Dendritic cell treated with granulocyte-macrophage colony-stimulating factor and Interleukin-4, amounts not matched to agents 40 ng/mL and 50 ng/mL, for 4 days (primary cell): ENCODE measurements at regions not wholly inside any gene's neighbourhood (a gene's known extent, or its start where the extent isn't known, plus 50 kb on each side); places are given as distances from the start of the nearest gene placed in this dataset.
"Not testable (repeated sequence)": the region's sequence is repeated elsewhere in the genome, so short reads cannot be mapped to it uniquely, and the experiment has no call there.

ENCODE experiments used
- H3K27ac Mint-ChIP-seq: one replicate; pipeline ENCODE4 v1.8.0; 2022; ENCODE audit warnings: mild to moderate bottlenecking, mixed read lengths
- H3K27me3 Mint-ChIP-seq: one replicate; pipeline ENCODE4 v1.8.0; 2022; ENCODE audit warnings: mild to moderate bottlenecking, mixed read lengths
- H3K36me3 Mint-ChIP-seq: one replicate; pipeline ENCODE4 v1.8.0; 2022; ENCODE audit warnings: low read depth, mixed read lengths
- H3K4me1 Mint-ChIP-seq: one replicate; pipeline ENCODE4 v1.8.0; 2022; ENCODE audit warnings: low read depth, mixed read lengths
- H3K4me3 Mint-ChIP-seq: one replicate; pipeline ENCODE4 v1.8.0; 2022; ENCODE audit warnings: mild to moderate bottlenecking, moderate library complexity, mixed read lengths
- H3K9me3 Mint-ChIP-seq: one replicate; pipeline ENCODE4 v1.8.0; 2022; ENCODE audit warnings: mixed read lengths
- intact Hi-C: fragments of 100-400 bp; cut with micrococcal nuclease; formaldehyde crosslinking; loops from one replicate; pipeline ENCODE4 v1.15.0; 2022

DNA sequence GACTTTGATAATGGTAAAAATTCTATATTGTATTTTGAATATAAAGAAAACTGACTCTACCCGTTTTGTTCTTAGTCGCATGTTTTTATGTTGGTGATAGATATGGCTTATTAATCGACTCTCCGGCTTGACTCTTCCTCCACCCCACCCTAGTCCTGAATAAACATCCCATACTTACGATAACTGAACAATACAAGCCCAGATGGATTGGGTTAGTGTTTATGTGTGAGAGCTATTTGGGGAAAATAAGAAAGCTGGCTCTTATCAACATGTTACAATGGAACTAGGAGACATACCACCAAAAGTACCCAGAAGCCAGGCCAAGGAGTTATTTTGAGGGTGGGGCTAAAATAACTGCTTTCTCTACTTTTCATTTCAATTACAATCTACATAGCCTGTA lies 796.3 kb downstream of the DIAPH3 start:
- no peaks in the 10 kb centered on the region for H3K36me3 Mint-ChIP-seq
- no peaks in the 10 kb centered on the region for H3K9me3 Mint-ChIP-seq
- intact Hi-C loops = no loop called here
- H3K4me3 Mint-ChIP-seq = no peak overlapping the region
- no peaks in the 10 kb centered on the region for H3K27me3 Mint-ChIP-seq
- no peak overlapping the region for H3K27ac Mint-ChIP-seq
- no peaks in the 10 kb centered on the region for H3K4me1 Mint-ChIP-seq

DNA sequence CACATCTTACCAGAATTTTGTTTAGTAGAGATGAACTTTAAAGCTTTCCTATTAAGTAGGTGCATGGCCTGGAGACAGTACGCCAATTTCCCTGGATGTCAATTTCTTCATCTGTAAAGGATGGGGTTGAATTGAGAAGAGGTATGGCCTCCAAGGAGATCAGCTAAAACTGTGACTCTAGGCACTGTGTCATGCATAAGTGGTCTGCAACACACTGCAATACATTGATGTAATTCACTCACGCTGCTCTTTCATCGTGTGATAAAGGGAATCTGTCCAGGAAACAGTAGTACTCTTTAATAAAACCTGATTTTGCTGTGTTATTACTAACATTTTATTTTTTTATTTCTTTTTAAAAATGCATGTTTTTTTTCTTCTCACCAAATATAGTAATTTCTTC lies 795.8 kb downstream of the DIAPH3 start:
- Mint-ChIP-seq H3K4me1 (no peaks in the 10 kb centered on the region), H3K4me3 (no peak overlapping the region), H3K27me3 (no peaks in the 10 kb centered on the region), H3K36me3 (no peaks in the 10 kb centered on the region), H3K27ac (no peak overlapping the region), H3K9me3 (no peaks in the 10 kb centered on the region)
- intact Hi-C loops = no loop called here

DNA sequence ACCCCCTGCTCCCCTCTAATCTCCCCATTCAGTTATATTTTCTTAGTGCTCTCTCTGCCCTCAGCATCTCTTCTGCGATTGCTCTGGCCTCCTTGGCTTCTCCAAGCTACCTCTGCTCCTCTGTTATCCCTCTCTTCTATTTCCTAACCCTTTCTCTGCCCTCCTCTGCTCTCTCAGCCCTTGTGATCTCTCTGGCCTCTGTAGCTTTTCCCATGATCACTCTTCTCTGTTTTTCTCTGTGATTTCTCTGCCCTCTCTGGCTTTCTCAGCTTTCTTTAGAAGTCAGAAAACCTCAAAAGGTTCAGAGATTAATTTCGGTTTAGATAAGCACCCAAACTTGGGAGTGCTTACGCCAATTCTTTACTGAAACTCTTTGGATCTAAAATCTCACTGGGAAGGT lies 795.0 kb downstream of the DIAPH3 start:
- no peaks in the 10 kb centered on the region for H3K9me3 Mint-ChIP-seq
- H3K36me3 Mint-ChIP-seq = no peaks in the 10 kb centered on the region
- no peak overlapping the region for H3K27ac Mint-ChIP-seq
- intact Hi-C loops = no loop called here
- H3K27me3 Mint-ChIP-seq = no peaks in the 10 kb centered on the region
- H3K4me1 Mint-ChIP-seq = no peaks in the 10 kb centered on the region
- no peak overlapping the region for H3K4me3 Mint-ChIP-seq

DNA sequence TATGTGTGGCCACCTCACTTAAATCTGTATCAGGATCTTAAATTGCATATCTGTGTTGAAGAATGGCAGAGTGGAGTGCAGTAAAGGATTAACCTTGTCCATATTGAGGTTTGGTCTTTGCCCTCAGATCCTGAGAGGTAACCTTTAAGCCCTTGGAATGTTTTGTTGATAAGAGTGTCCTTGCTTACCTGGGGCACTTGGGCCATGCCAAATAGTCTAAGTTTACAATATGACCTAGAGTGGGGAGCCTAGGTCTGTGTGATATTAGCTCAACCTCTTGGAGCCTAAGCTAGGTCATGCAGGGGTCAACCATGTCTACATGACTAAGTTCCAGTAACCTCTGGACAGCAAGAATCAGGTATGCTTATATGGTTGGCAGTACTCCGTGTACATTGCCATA lies 792.5 kb downstream of the DIAPH3 start:
- H3K4me3 Mint-ChIP-seq = no peak overlapping the region
- H3K27ac Mint-ChIP-seq = no peak overlapping the region
- no peaks in the 10 kb centered on the region for H3K27me3 Mint-ChIP-seq
- no peaks in the 10 kb centered on the region for H3K9me3 Mint-ChIP-seq
- H3K4me1 Mint-ChIP-seq = no peaks in the 10 kb centered on the region
- no peaks in the 10 kb centered on the region for H3K36me3 Mint-ChIP-seq
- intact Hi-C loops = no loop called here

DNA sequence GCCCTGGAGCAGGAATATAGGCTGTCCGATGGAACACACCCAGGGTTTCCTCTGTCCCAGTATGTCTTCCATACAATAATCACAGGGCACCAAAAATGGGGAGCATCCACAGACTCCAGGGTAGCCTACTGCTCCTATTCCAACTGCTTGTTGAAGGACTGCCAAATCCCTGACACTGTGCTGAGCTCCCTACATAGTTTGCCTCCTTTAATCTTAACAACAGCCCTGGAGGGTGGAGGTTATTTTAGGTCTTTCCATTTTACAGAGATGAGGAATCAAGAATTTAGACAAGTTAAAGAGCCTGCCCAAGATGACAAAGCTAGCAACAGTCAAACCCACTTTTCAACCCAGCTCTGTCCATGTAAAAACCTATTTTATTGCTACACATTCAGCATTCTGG lies 790.4 kb downstream of the DIAPH3 start:
- no peak overlapping the region for H3K27ac Mint-ChIP-seq
- H3K4me1 Mint-ChIP-seq = no peaks in the 10 kb centered on the region
- intact Hi-C loops = no loop called here
- H3K4me3 Mint-ChIP-seq = no peak overlapping the region
- H3K27me3 Mint-ChIP-seq = no peaks in the 10 kb centered on the region
- peaks cover 6% of the 10 kb centered on the region for H3K9me3 Mint-ChIP-seq
- no peaks in the 10 kb centered on the region for H3K36me3 Mint-ChIP-seq

DNA sequence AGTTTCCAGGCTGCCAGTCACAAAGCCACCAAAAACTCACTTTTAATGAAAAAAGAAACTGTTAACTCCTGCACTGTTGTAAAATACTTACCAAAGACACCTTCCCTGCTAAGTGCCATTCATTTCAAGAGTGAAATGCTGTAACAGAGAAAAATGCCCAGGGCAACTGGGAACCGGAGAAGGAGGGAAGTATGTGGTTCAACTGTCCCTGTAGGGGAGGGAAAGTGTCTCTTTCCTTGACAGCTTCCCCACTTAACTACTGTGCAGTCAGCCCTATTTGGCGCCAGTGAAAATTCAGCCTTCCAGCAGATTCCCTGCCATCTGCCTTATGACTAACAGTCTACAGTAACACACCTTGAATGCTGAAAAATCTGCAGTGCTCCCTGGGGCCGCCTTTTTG lies 789.0 kb downstream of the DIAPH3 start:
- intact Hi-C loops = no loop called here
- Mint-ChIP-seq H3K4me3 (no peak overlapping the region), H3K4me1 (no peaks in the 10 kb centered on the region), H3K36me3 (no peaks in the 10 kb centered on the region), H3K9me3 (peaks cover 13% of the 10 kb centered on the region), H3K27me3 (no peaks in the 10 kb centered on the region), H3K27ac (no peak overlapping the region)

DNA sequence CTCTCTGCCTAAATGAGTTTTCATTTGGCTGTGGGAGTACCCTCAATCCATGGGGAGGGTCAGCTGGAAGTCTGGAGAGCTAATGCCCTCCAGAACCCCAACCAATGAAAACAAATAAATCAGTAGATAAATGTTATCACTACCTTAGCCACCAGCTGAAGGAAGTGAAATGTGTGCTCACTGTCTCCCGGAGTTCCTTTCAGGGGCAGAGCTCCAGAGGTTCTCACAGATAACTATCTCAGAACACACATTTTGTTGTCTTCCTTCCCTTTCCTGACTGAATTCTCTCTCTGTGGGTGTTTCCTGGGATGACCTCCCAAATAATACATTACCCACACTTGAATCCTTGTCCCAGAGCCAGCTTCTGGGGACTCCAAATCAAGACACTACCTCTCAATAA lies 779.6 kb downstream of the DIAPH3 start:
- Mint-ChIP-seq H3K27ac (no peak overlapping the region), H3K27me3 (peaks cover 4% of the 10 kb centered on the region), H3K36me3 (no peaks in the 10 kb centered on the region), H3K4me3 (no peak overlapping the region), H3K4me1 (no peaks in the 10 kb centered on the region), H3K9me3 (peaks cover 13% of the 10 kb centered on the region)
- intact Hi-C loops = no loop called here

DNA sequence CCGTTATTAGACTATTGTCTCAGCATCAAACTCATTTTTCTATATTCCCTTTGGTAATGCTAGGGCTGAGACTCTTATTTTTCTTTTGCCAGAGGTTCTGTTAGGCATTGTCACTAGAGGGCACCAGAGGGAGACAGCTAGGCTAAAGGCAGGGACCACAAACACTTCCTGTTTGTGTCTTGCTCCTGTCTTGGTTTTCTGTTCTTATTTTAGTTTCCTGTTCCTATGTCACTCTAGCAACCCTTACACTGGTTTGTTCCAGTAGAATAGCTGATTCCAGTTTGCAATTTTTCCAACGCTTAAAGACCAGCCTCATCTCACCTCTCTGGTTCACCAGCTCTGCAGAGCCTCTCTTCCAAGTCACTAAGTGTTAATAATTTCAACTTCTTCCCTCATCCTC lies 772.0 kb downstream of the DIAPH3 start:
- intact Hi-C loops = loop anchor here (1.0 to 5.0 kb wide), 3 partner anchors 287 to 1039 kb away; no protein-coding TSS in a partner anchor
- no peak overlapping the region for H3K4me3 Mint-ChIP-seq
- no peaks in the 10 kb centered on the region for H3K9me3 Mint-ChIP-seq
- no peaks in the 10 kb centered on the region for H3K4me1 Mint-ChIP-seq
- H3K36me3 Mint-ChIP-seq = no peaks in the 10 kb centered on the region
- no peak overlapping the region for H3K27ac Mint-ChIP-seq
- peaks cover 2% of the 10 kb centered on the region for H3K27me3 Mint-ChIP-seq

DNA sequence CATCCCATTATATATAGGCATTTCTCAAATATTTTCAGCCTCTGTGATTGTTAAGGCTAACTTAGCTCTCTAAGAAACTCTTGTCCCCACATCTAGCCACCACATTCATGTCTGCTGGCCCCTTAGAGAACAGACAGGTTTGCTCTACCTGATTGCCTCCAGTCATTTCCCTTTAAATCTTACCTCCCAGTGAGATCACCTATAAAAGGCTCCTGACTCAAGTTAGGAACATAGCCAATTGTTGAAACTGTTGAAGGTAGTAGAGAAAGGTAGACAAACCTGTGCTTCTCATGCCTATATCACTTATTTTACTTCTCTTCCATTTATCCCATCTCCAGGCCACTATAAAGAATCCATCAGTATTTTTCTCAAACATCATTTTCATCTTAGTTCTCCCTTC lies 771.4 kb downstream of the DIAPH3 start:
- H3K4me1 Mint-ChIP-seq = no peaks in the 10 kb centered on the region
- H3K27ac Mint-ChIP-seq = no peak overlapping the region
- H3K4me3 Mint-ChIP-seq = no peak overlapping the region
- peaks cover 2% of the 10 kb centered on the region for H3K27me3 Mint-ChIP-seq
- H3K36me3 Mint-ChIP-seq = no peaks in the 10 kb centered on the region
- intact Hi-C loops = loop anchor here (5.0 kb wide), 1 partner anchor 945 kb away; no protein-coding TSS in a partner anchor
- no peaks in the 10 kb centered on the region for H3K9me3 Mint-ChIP-seq

DNA sequence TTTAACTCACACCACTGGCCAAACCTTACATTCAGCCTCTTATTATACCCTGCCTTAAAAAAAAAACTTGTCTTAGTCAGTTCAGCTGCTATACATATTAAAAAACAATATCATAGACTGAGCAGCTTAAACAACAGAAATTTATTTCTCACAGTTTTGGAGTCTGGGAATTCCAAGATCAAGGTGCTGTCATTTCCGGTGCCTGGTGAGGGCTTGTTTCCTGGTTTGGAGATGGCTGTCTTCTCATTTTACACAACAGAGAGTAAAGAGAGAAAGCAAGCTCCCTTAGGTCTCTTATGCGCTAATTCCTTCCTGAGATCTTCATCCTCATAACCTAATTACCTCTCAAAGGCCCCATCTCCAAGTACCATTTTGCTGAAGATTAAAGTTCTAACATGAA lies 769.2 kb downstream of the DIAPH3 start:
- no peak overlapping the region for H3K4me3 Mint-ChIP-seq
- H3K36me3 Mint-ChIP-seq = no peaks in the 10 kb centered on the region
- peaks cover 5% of the 10 kb centered on the region for H3K4me1 Mint-ChIP-seq
- H3K27me3 Mint-ChIP-seq = no peaks in the 10 kb centered on the region
- H3K9me3 Mint-ChIP-seq = no peaks in the 10 kb centered on the region
- intact Hi-C loops = loop anchor here (5.0 kb wide), 1 partner anchor 943 kb away; no protein-coding TSS in a partner anchor
- H3K27ac Mint-ChIP-seq = no peak overlapping the region

DNA sequence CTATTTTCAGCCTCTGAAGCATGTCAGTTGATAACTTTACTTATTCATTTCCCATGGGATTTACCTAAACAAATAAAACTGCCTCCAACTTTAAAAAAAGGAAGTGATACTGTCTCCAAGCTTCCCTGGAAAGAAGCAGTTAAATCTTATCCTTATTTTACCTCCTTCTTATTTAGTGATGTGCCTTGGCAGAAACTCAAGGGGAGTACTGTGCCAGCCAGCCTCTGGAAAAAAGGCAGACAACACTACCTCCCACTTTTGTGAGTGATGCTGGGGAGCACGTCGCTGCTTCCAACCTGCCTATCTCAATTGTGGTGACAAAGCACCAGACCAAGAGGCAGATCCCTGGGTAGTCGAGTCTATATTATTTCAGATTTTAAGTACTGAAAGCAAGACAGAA lies 765.6 kb downstream of the DIAPH3 start:
- Mint-ChIP-seq H3K4me1 (peaks cover 5% of the 10 kb centered on the region), H3K36me3 (no peaks in the 10 kb centered on the region), H3K27me3 (no peaks in the 10 kb centered on the region), H3K9me3 (peaks cover 8% of the 10 kb centered on the region), H3K27ac (no peak overlapping the region), H3K4me3 (no peak overlapping the region)
- intact Hi-C loops = no loop called here

DNA sequence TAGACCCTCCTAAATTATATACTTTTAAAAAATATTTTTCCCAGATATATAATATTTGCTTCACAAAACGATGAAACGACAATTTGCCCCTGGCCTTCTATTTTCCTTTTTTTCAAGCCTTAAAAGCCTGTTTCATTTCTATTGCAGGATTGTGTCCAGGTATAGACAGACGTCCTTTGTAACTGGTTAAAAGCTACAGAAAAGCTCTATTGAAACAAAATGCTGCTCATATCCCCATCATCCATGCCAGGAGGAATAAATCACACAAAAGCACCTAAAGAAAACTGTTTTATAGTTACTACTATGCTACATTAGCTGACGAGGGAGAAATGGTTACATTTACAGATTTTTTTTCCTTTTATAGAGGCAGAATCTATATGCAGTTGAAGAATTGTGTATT lies 765.1 kb downstream of the DIAPH3 start:
- no peaks in the 10 kb centered on the region for H3K36me3 Mint-ChIP-seq
- intact Hi-C loops = no loop called here

DNA sequence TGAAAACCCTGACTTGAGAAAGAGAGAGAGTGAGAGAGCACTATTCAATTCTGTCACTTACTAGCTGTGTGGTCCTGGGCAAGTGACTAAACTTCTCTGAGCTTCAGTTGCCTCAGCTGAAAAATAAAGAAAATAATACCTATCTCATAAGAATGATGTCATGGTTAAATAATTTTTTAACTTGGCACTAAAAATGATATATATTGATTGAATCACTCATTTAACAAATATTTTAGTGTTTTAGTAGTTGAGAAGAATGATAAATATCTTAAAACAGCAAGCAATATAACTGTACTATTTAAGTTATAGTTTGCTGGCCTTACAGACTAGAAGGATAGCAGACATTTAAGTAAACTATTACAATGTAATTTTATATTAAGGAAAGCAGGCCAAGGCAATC lies 764.2 kb downstream of the DIAPH3 start:
- Mint-ChIP-seq H3K27ac (no peak overlapping the region), H3K36me3 (no peaks in the 10 kb centered on the region), H3K4me1 (peaks cover 5% of the 10 kb centered on the region), H3K4me3 (no peak overlapping the region), H3K9me3 (peaks cover 10% of the 10 kb centered on the region), H3K27me3 (no peaks in the 10 kb centered on the region)
- intact Hi-C loops = no loop called here

More for the DNA sequence above, 765.1 kb downstream of the DIAPH3 start:
- Mint-ChIP-seq H3K9me3 (peaks cover 10% of the 10 kb centered on the region), H3K4me3 (no peak overlapping the region), H3K27ac (no peak overlapping the region), H3K27me3 (no peaks in the 10 kb centered on the region), H3K4me1 (peaks cover 5% of the 10 kb centered on the region)

DNA sequence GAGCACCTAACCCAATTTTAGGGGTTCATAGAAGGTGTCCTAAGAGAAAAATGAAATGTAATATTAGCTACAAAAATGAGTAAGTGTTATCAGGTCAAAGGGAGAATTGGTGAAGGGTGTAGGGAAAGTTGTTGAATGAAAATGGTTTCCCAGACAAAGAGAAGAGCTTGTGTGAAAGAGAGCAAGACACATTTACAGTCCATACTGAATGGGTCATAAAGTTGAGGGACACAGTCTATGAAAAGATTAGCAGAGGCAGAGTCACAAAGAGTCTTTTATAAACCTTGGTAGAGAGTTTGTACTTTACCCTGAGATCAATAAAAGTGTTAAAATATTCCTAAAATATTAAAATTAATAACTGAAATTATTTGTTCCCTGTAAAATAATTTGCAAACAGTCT lies 759.4 kb downstream of the DIAPH3 start:
- no peak overlapping the region for H3K4me3 Mint-ChIP-seq
- no peak overlapping the region for H3K27ac Mint-ChIP-seq
- H3K27me3 Mint-ChIP-seq = no peaks in the 10 kb centered on the region
- peaks cover 43% of the 10 kb centered on the region for H3K9me3 Mint-ChIP-seq
- H3K4me1 Mint-ChIP-seq = no peaks in the 10 kb centered on the region
- no peaks in the 10 kb centered on the region for H3K36me3 Mint-ChIP-seq
- intact Hi-C loops = no loop called here

DNA sequence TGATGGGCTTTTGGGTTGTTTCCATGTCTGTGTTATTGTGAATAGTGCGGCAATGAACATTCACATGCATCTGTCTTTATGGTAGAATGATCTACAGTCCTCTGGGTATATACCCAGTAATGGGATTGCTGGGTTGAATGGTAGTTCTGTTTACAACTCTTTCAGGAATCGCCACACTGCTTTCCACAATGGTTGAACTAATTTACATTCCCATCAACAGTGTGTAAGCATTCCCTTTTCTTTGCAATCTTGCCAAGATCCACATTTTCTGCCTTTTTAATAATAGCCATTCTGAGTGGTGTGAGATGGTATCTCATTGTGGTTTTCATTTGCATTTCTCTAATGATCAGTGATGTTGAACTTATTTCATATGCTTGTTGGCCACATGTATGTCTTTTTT lies 756.5 kb downstream of the DIAPH3 start:
- intact Hi-C loops, H3K4me1 Mint-ChIP-seq, H3K36me3 Mint-ChIP-seq, H3K27ac Mint-ChIP-seq, H3K27me3 Mint-ChIP-seq, H3K4me3 Mint-ChIP-seq: not testable (repeated sequence)
- H3K9me3 Mint-ChIP-seq = peaks cover 52% of the 10 kb centered on the region
